Right cardiac atrium (tissue), 5 donors: ENCODE measurements at regions not wholly inside any gene's neighbourhood (a gene's known extent, or its start where the extent isn't known, plus 50 kb on each side); places are given as distances from the start of the nearest gene placed in this dataset.
"Not testable (repeated sequence)": the region's sequence is repeated elsewhere in the genome, so short reads cannot be mapped to it uniquely, and the experiment has no call there.

Experiments used
- ATAC-seq, 2 donors: fragments of 200-7000 bp; cut with Tn5 transposase; one replicate each; pipeline versions ENCODE4 v1.8.0 to v1.9.1; 2020; ENCODE audit warnings: moderate library complexity in 2 of 2, mild to moderate bottlenecking in 1 of 2
- DNase-seq, 3 donors: peaks; one replicate each; pipeline ENCODE4 v3.0.0-alpha.2; 2020
- H3K27ac ChIP-seq: one replicate; pipeline ENCODE4 v1.5.1; 2013; ENCODE audit warnings: mild to moderate bottlenecking, low read length, control low read depth, moderate library complexity
- H3K27me3 ChIP-seq: one replicate; pipeline ENCODE4 v1.6.1; 2013; ENCODE audit not compliant: control insufficient read depth, insufficient read depth
- H3K4me1 ChIP-seq: one replicate; pipeline ENCODE4 v1.6.1; 2013; ENCODE audit warnings: low read length; ENCODE audit not compliant: control insufficient read depth, insufficient read depth
- H3K4me3 ChIP-seq: one replicate; pipeline ENCODE4 v1.5.1; 2013; ENCODE audit warnings: low read length, control low read depth
- H3K9me3 ChIP-seq: one replicate; pipeline ENCODE4 v1.6.1; 2013; ENCODE audit warnings: low read length; ENCODE audit not compliant: control insufficient read depth
- WGBS: extraction: QIAGEN DNeasy Blood & Tissue Kit; methylation state at CpG from one replicate; pipeline ENCODE4 v1.1.7; 2013; 5-methylcytosine and 5-hydroxymethylcytosine counted together
- intact Hi-C, 4 donors: fragments of 100-400 bp; cut with DNase I; formaldehyde crosslinking; loops; one replicate each; pipeline versions ENCODE4 v1.11.0 to v1.14.0; 2022 to 2023
- donor health status: healthy with polysubstance abuse.
- donor health status: DM: no; HTN: yes; CAD: no.
- donor health status: DM: no; HTN: no; CAD: no.
- donor health status: DM: no; HTN: yes; CAD: no; lungs with severe emphysema.
- donor health status: DM: yes; HTN: yes; CAD: no.

DNA sequence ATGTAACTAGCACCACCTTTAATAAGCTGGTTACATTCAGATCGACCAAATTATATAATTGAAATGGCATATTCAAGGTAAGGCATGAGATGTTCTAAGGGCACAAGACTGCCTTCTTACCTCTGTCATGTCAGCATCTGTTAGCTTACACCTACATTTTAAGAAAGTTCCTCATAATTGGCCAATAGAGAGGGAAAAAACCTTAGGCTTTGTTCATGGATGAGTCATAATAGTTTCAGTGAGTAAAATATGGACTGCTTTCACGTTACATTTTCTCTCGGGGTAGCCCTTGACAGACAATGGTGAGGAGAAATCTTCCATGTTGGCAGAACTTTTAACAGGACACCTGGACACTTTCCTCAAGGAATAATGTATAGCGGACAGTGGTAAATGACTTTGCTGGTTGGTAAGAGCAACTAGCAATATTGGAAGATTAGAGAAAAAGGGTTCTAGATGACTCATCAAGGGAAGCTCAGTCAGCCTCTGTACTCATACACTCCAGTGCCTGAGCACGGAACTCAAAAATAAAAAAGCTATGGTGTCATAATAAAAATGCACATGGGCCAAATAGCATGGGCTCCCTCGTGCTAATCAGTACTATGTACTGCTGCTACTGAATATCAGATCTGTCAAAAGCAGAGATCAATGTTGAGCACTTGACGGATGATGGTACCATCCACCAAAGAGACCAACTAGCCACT lies 206.4 kb upstream of the GJE1 start:
- H3K27ac ChIP-seq, H3K27me3 ChIP-seq, H3K4me1 ChIP-seq, ATAC-seq, H3K9me3 ChIP-seq, DNase-seq, intact Hi-C loops, H3K4me3 ChIP-seq: not testable (repeated sequence)
- WGBS: 87% methylated on average over 4 of the region's 7 CpGs

GRCh38 chr6:141925001-141925400 lies 207.7 kb upstream of the GJE1 start:
- H3K27ac ChIP-seq: no peak overlapping the region
- ATAC-seq (no peak), DNase-seq (no peak)
- H3K4me1 ChIP-seq: no peaks in the 10 kb centered on the region
- intact Hi-C loops: no loop called here
- H3K27me3 ChIP-seq: no peaks in the 10 kb centered on the region
- H3K4me3 ChIP-seq: no peak overlapping the region
- no peaks in the 10 kb centered on the region for H3K9me3 ChIP-seq

GRCh38 chr6:141922898-141923297 lies 209.8 kb upstream of the GJE1 start:
- 77% methylated on average over 2 of the region's 2 CpGs for WGBS
- Histone ChIP-seq H3K27ac (no peak overlapping the region), H3K9me3 (no peaks in the 10 kb centered on the region), H3K27me3 (no peaks in the 10 kb centered on the region), H3K4me3 (no peak overlapping the region), H3K4me1 (no peaks in the 10 kb centered on the region)
- intact Hi-C loops: no loop called here
- no peak for ATAC-seq
- no peak for DNase-seq

- H3K27ac ChIP-seq, intact Hi-C loops, H3K9me3 ChIP-seq, H3K4me1 ChIP-seq, H3K27me3 ChIP-seq, ATAC-seq, H3K4me3 ChIP-seq: not testable (repeated sequence)
- WGBS: 89% methylated on average over 27 of the region's 30 CpGs
- DNase-seq: peak; percentile 6 to 25 (median 20)
These were observed 215.8 kb upstream of the GJE1 start for GRCh38 chr6:141916682-141917505.

DNA sequence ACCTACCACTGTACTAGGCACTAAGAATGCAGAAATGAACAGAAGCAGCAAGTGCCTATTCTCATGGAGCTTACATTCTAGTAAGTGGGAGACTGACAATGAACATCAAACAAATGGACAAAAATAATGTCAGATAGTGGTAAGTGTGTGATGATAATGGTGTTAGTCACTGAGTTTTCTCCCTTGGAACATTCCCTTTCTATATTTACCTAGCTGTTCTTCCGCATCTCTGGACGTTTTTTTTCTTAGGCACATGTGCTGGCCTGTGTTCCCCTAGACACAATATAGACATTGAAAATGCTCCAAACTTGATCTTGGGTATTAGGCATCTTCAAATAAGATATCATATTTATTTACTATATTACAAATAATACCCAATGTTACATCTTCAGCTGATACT lies 218.1 kb upstream of the GJE1 start:
- 66% methylated on average over 2 of the region's 2 CpGs for WGBS
- ATAC-seq (no peak), DNase-seq (no peak)
- no peaks in the 10 kb centered on the region for H3K4me1 ChIP-seq
- intact Hi-C loops: no loop called here
- no peak overlapping the region for H3K4me3 ChIP-seq
- no peak overlapping the region for H3K27ac ChIP-seq
- no peaks in the 10 kb centered on the region for H3K9me3 ChIP-seq
- no peaks in the 10 kb centered on the region for H3K27me3 ChIP-seq

DNA sequence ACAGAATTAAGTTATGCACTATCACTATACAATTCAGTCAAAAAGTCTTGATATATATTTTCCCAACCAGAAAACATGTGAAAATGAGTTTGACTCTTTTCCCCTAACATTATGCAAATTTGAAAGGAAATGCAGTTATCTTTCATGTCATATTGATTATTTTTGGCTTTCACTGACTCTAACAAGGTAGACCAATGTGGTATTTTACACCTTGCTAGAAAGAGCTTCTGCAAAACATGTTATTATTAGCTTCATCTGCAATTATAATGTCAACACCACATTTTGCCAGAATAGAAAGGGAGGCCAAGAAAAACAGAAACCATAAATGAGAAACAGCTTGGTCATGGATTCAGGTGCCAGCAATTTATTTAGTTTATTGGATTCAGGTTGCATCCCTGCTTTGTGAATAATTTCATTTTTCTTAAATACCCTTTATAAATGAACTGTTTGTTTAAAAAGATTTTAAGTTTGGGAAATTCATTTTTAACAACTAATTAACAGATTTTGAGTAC lies 226.1 kb upstream of the GJE1 start:
- DNase-seq: no peak
- ATAC-seq: no peak
- Histone ChIP-seq H3K4me3 (no peak overlapping the region), H3K9me3 (no peaks in the 10 kb centered on the region), H3K4me1 (no peaks in the 10 kb centered on the region), H3K27me3 (no peaks in the 10 kb centered on the region), H3K27ac (no peak overlapping the region)
- intact Hi-C loops: no loop called here

- Histone ChIP-seq H3K27me3 (no peaks in the 10 kb centered on the region), H3K4me3 (no peak overlapping the region), H3K4me1 (no peaks in the 10 kb centered on the region), H3K27ac (no peak overlapping the region), H3K9me3 (no peaks in the 10 kb centered on the region)
- ATAC-seq (no peak), DNase-seq (no peak)
- intact Hi-C loops: no loop called here
- 60% methylated on average over 2 of the region's 2 CpGs for WGBS
These were observed 242.1 kb upstream of the GJE1 start for GRCh38 chr6:141890661-141891060.

- intact Hi-C loops: no loop called here
- no peak for ATAC-seq
- Histone ChIP-seq H3K9me3 (no peaks in the 10 kb centered on the region), H3K27me3 (no peaks in the 10 kb centered on the region), H3K4me1 (no peaks in the 10 kb centered on the region), H3K27ac (no peak overlapping the region), H3K4me3 (no peak overlapping the region)
- no peak for DNase-seq
- WGBS: 93% methylated on average over 2 of the region's 2 CpGs
These were observed 247.9 kb upstream of the GJE1 start for GRCh38 chr6:141884850-141885249.

GRCh38 chr6:141878686-141879085 lies 254.0 kb upstream of the GJE1 start:
- Histone ChIP-seq H3K9me3 (no peaks in the 10 kb centered on the region), H3K4me1 (no peaks in the 10 kb centered on the region), H3K27me3 (no peaks in the 10 kb centered on the region), H3K27ac (no peak overlapping the region), H3K4me3 (no peak overlapping the region)
- no peak for DNase-seq
- ATAC-seq: no peak
- intact Hi-C loops: no loop called here

GRCh38 chr6:141877275-141877983 lies 255.3 kb upstream of the GJE1 start:
- intact Hi-C loops: no loop called here
- WGBS: 89% methylated on average over 2 of the region's 2 CpGs
- Histone ChIP-seq H3K9me3 (no peaks in the 10 kb centered on the region), H3K4me3 (no peak overlapping the region), H3K27me3 (no peaks in the 10 kb centered on the region), H3K27ac (no peak overlapping the region), H3K4me1 (no peaks in the 10 kb centered on the region)
- no peak for DNase-seq
- no peak for ATAC-seq

GRCh38 chr6:141874930-141875602 lies 257.7 kb upstream of the GJE1 start:
- Histone ChIP-seq H3K9me3 (no peaks in the 10 kb centered on the region), H3K4me3 (no peak overlapping the region), H3K27ac (no peak overlapping the region), H3K27me3 (no peaks in the 10 kb centered on the region), H3K4me1 (no peaks in the 10 kb centered on the region)
- intact Hi-C loops: no loop called here
- ATAC-seq (no peak), DNase-seq (no peak)
- 57% methylated on average over 6 of the region's 6 CpGs for WGBS
